A673 (cell line): ENCODE measurements at regions not wholly inside any gene's neighbourhood (a gene's known extent, or its start where the extent isn't known, plus 50 kb on each side); places are given as distances from the start of the nearest gene placed in this dataset.
"Not testable (repeated sequence)": the region's sequence is repeated elsewhere in the genome, so short reads cannot be mapped to it uniquely, and the experiment has no call there.

ENCODE experiments used
- BruUV-seq: library from RNA; stranded (reverse); fragments of 400-500 nt; replicated peaks from 2 replicates; lab custom pipeline; 2021; lab: Mats Ljungman, UMichigan
- CTCF ChIA-PET: fragments of 300-600 bp; sonication (Branson Sonifier 250); formaldehyde crosslinking; loops from one replicate; lab custom pipeline; 2022; ENCODE audit warnings: antibody characterized with exemption; lab: Charles Lee
- POLR2A ChIA-PET: fragments of 300-600 bp; sonication (Branson Sonifier 250); formaldehyde crosslinking; loops from one replicate; lab custom pipeline; 2022; ENCODE audit warnings: antibody characterized with exemption; ENCODE audit not compliant: low non-redundant PET; lab: Charles Lee
- DNase-seq: peaks from one replicate; pipeline ENCODE4 v3.0.0-alpha.2; 2015; ENCODE audit warnings: low spot score
- H3K27ac ChIP-seq: fragments of 200-600 bp; sonication (generic); 2 replicates; pipeline ENCODE4 v1.5.1; 2016; ENCODE audit warnings: mixed run types, low read depth, mild to moderate bottlenecking, mixed read lengths, antibody characterized with exemption, low read length; ENCODE audit not compliant: poor library complexity, severe bottlenecking
- H3K27me3 ChIP-seq: fragments of 200-600 bp; sonication (generic); replicated peaks from 2 replicates; pipeline ENCODE4 v1.6.1; 2017; ENCODE audit warnings: mixed run types, low read depth, mild to moderate bottlenecking, mixed read lengths, antibody characterized with exemption, low read length; ENCODE audit not compliant: insufficient read depth, poor library complexity
- H3K36me3 ChIP-seq: fragments of 200-600 bp; sonication (generic); 2 replicates; pipeline ENCODE4 v1.6.1; 2016; ENCODE audit warnings: mixed run types, mild to moderate bottlenecking, mixed read lengths, antibody characterized with exemption, low read length; ENCODE audit not compliant: insufficient read depth, poor library complexity, severe bottlenecking
- H3K4me1 ChIP-seq: fragments of 200-600 bp; sonication (generic); 2 replicates; pipeline ENCODE4 v1.6.1; 2017; ENCODE audit warnings: mixed run types, mild to moderate bottlenecking, mixed read lengths, antibody characterized with exemption, low read length; ENCODE audit not compliant: insufficient read depth, poor library complexity, severe bottlenecking
- H3K4me3 ChIP-seq: fragments of 200-600 bp; sonication (generic); 2 replicates; pipeline ENCODE4 v1.5.1; 2016; ENCODE audit warnings: low read depth, mixed run types, mild to moderate bottlenecking, mixed read lengths, low read length; ENCODE audit not compliant: poor library complexity, severe bottlenecking
- H3K9me3 ChIP-seq: fragments of 200-600 bp; sonication (generic); 2 replicates; pipeline ENCODE4 v1.6.1; 2016; ENCODE audit warnings: mixed run types, low read depth, mild to moderate bottlenecking, mixed read lengths, antibody characterized with exemption, low read length; ENCODE audit not compliant: poor library complexity, severe bottlenecking
- EZH2 ChIP-seq: fragments of 200-600 bp; sonication (generic); IDR thresholded peaks from 2 replicates; pipeline ENCODE4 v1.6.1; 2017; ENCODE audit warnings: borderline replicate concordance, low read depth, mild to moderate bottlenecking, mixed read lengths, antibody characterized with exemption, low read length; ENCODE audit not compliant: poor library complexity, severe bottlenecking
- intact Hi-C: fragments of 100-400 bp; cut with micrococcal nuclease; formaldehyde crosslinking; loops from one replicate; pipeline ENCODE4 v1.10.0; 2022; ENCODE audit not compliant: unreplicated experiment
- TF ChIP-seq, protein P1 (sequence below): fragments of 300-800, 200-600 bp; sonication (generic); conservative IDR thresholded peaks from 2 replicates; pipeline ENCODE4 v1.5.1; 2017; ENCODE audit warnings: low read depth, mild to moderate bottlenecking, antibody characterized with exemption, low read length, moderate library complexity, mixed read lengths

- Histone ChIP-seq H3K27me3 (no peaks in the 10 kb centered on the region), H3K27ac (no peak overlapping the region), H3K4me1 (no peaks in the 10 kb centered on the region), H3K4me3 (no peak overlapping the region), H3K9me3 (no peaks in the 10 kb centered on the region), H3K36me3 (no peaks in the 10 kb centered on the region)
- TF ChIP-seq, protein P1, sequence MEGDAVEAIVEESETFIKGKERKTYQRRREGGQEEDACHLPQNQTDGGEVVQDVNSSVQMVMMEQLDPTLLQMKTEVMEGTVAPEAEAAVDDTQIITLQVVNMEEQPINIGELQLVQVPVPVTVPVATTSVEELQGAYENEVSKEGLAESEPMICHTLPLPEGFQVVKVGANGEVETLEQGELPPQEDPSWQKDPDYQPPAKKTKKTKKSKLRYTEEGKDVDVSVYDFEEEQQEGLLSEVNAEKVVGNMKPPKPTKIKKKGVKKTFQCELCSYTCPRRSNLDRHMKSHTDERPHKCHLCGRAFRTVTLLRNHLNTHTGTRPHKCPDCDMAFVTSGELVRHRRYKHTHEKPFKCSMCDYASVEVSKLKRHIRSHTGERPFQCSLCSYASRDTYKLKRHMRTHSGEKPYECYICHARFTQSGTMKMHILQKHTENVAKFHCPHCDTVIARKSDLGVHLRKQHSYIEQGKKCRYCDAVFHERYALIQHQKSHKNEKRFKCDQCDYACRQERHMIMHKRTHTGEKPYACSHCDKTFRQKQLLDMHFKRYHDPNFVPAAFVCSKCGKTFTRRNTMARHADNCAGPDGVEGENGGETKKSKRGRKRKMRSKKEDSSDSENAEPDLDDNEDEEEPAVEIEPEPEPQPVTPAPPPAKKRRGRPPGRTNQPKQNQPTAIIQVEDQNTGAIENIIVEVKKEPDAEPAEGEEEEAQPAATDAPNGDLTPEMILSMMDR = no peak
- no peak for TF ChIP-seq EZH2
- CTCF ChIA-PET = no interaction called here
- POLR2A ChIA-PET = no interaction called here
- intact Hi-C loops = no loop called here
- no TSS peak for BruUV-seq
- DNase-seq = no peak
Measured at GRCh38 chr4:3623106-3623505, 90.9 kb upstream of the LRPAP1 start.

GRCh38 chr4:3620365-3620764 is 88.1 kb upstream of the LRPAP1 start:
- BruUV-seq, H3K27ac ChIP-seq, H3K4me3 ChIP-seq, H3K27me3 ChIP-seq, CTCF ChIA-PET, H3K36me3 ChIP-seq, POLR2A ChIA-PET, H3K4me1 ChIP-seq, H3K9me3 ChIP-seq, intact Hi-C loops: not testable (repeated sequence)
- peak; percentile 23 for DNase-seq

- H3K9me3 ChIP-seq, BruUV-seq, intact Hi-C loops: not testable (repeated sequence)
Measured at GRCh38 chr4:3619698-3620097, 87.5 kb upstream of the LRPAP1 start.

DNA sequence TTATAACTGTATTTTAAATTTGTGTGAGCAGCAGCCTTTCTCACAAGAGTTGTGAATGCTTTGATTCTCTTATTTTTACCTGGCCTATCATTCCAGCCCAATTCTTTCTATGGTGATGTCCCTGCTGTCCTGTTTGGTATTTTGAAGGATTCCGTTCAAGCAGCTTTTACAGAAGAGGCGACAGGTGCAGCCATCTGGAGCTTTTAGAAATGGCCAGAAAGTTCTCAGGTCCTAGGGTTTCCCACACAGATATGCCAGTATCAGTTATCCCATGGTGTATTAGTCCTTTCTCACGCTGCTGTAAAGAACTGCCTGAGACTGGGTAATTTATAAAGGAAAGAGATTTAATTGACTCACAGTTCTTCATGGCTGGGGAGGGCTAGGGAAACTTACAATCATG is 86.1 kb upstream of the LRPAP1 start:
- H3K4me1 ChIP-seq, H3K36me3 ChIP-seq, DNase-seq, H3K27ac ChIP-seq, POLR2A ChIA-PET, intact Hi-C loops, H3K9me3 ChIP-seq, H3K27me3 ChIP-seq, CTCF ChIA-PET, BruUV-seq, H3K4me3 ChIP-seq: not testable (repeated sequence)

More at GRCh38 chr4:3619698-3620097, 87.5 kb upstream of the LRPAP1 start:
- CTCF ChIA-PET, POLR2A ChIA-PET, H3K4me1 ChIP-seq, H3K27me3 ChIP-seq, DNase-seq, H3K36me3 ChIP-seq, H3K4me3 ChIP-seq, H3K27ac ChIP-seq: not testable (repeated sequence)
